Ecto neural progenitor cell (in vitro differentiated cells): ENCODE measurements at regions not wholly inside any gene's neighbourhood (a gene's known extent, or its start where the extent isn't known, plus 50 kb on each side); places are given as distances from the start of the nearest gene placed in this dataset.

ENCODE experiments used
- DNase-seq: peaks from one replicate; pipeline ENCODE4 v3.0.0-alpha.2; 2018; ENCODE audit warnings: low spot score

DNA sequence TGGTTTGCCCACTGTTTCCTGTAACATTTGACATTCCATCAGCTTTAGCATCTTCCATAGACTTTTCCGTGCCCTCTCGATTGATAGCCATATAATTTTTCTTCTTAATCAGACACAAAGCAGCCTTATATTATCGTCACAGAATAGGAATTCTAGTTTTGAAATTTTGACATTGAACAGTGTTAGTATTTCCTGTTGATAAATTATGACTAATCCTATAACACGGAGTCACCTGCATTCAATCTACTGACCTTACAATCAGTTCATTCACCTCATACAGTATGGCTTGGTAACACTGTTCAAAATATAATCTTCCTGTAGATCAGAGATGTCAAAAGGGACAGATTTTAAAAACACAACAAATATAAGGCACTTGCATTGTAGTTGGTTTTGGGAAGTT lies 423.7 kb downstream of the C3orf38 start:
- no peak for DNase-seq

DNA sequence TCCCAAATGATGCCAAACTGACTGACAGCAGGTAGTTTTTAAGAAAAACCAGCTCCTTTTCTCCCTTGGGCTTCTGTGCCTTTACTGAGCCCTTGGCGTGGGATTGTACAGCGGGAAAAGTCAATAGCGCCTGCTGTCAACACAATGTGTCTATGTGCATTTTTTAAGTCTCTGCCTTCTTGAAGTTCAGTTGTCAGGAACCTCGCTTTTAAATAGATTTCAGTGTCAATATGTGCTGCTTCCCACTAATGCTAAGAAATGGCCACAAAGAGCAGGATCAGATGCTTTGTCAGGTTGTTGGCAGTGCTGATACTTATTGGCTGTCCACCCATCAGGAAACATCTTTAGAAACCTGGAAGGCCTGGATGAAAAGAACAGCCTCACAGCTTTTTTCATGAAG lies 424.4 kb downstream of the C3orf38 start:
- no peak for DNase-seq

DNA sequence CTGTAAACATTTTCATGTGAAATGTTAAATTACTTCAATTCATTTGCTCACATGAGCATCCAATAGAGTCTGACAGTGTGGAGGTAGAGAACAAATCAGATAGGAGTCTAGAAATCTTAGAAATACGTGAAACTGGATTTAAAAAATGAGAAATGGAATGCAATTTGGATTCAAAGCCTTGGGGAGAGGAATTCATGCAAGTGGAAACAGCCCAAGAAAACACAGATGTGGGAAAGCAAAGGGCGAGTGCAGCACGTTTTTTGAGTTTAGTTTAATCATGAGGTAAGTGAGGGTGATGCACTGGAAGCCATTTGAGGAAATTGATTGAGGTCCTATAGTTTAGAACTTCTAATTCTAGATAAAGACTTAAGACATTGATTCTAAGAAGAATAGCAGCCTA lies 434.7 kb downstream of the C3orf38 start:
- DNase-seq = no peak

DNA sequence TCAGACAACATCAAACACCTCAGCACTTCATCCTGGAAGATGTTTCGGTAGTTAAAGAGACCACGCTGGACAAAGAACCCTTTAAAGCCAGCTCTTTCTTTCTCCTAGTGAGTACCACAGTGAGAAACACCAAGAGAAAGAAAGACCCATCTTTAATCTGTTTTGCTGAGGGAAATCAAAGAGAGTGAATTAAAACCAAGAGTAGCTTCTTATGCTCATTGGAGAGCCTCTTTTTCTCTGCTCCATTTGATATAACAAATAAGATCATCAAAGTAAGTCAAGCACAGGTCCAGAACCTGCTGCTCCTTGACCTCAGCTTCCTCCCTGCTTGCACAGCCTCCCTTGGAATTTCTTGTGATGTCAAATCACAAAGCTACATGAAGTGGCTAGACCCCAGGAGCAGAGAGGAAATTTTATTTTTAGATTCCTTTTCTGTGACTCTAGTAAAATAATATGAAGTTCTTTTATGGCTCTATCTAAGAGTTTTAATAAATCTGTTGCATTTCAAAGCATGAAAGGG lies 436.4 kb downstream of the C3orf38 start:
- DNase-seq = no peak

DNA sequence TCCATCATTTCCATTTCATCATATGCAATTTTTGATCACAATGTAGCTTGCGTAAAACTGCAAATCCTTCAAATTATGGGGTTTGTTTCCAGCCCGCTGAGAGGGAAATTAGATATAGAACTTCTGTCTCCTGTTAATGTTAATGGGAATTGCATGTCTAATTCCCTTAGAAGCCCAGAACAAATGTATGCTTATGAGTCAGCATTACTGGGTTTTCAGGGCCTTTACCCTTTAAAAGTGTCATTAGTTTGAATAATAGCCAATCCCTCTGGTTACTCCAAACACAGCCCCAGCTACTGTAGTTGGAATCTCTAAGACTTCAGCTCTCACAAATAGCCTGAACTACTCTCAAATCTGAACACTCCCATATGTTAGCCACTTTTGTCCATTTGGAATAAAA lies 439.4 kb downstream of the C3orf38 start:
- no peak for DNase-seq

GRCh38 chr3:88595026-88595425 lies 445.3 kb downstream of the C3orf38 start:
- DNase-seq = no peak

DNA sequence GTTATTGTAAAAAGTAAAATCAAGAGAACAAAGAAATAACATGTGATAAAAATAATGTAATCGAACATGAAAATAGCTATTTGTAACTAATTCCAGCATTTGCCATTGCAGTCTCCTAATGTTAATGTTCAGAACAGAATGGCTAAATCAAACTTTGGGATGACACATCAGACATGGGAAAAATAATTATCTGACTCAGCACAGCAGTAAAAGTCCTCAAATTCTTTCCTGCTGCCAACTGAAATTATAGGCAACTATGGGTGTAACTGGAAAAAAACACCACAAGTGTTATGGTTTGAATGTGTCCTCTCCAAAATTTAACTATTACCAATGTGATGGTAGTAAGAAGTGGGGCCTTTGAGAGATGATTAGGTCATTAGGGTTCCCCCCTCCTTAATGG lies 446.7 kb downstream of the C3orf38 start:
- no peak for DNase-seq

GRCh38 chr3:88610820-88611219 lies 461.1 kb downstream of the C3orf38 start:
- no peak for DNase-seq

DNA sequence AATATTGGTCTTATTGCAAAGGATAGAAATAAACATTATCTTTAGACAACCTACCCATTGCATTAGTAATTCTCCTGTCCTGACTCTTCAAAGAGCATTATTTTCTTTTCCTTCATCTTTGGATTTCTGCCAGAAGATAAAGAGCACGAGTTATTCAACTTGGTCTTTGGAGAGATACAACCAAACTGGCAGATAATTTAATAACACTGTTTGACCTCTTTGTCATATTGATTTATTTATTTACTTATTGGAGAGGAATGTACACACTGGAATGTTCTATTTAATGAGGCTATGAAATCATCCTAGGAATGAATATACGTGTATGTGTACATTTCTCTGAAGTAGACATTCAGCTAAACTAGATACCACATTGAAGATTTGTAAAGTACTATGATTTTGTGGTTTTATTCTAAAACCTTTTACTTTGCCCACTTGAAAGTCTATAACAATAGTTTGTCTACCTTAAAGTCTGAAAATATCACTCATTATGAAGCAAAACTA lies 462.1 kb downstream of the C3orf38 start:
- DNase-seq = no peak

GRCh38 chr3:88616413-88616812 lies 466.7 kb downstream of the C3orf38 start:
- DNase-seq = no peak

GRCh38 chr3:88617283-88617682 lies 467.5 kb downstream of the C3orf38 start:
- no peak for DNase-seq

DNA sequence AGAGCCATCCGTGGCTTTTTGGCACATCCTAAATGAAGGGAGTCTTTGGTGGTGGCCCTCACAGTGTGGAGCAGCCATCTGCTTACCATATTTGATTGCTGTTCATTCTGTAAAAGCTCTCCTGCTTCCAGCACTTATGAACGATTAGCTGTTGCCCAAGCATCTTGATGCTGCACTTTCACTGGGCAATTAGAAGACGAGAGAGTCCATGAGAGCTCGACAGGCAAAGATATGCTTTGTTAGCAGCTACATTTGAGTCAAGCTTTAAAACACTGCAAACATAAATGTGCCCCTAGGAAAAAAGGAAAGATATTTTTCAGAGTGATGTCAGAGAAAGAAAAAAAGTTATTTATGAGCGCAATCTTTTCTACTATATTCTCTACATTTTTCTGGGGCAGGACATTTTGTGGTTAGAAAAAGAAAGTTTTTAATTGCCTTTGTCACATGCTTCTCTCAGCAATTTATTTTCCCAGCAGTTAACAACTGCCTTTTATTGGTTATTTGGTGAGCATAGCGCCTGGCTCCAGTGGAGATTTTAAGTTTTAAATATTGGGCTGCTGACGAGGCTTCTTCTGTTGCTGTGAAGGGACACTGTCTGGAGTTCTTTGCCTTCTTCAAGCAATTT lies 468.4 kb downstream of the C3orf38 start:
- no peak for DNase-seq

GRCh38 chr3:88621586-88621985 lies 471.8 kb downstream of the C3orf38 start:
- no peak for DNase-seq

DNA sequence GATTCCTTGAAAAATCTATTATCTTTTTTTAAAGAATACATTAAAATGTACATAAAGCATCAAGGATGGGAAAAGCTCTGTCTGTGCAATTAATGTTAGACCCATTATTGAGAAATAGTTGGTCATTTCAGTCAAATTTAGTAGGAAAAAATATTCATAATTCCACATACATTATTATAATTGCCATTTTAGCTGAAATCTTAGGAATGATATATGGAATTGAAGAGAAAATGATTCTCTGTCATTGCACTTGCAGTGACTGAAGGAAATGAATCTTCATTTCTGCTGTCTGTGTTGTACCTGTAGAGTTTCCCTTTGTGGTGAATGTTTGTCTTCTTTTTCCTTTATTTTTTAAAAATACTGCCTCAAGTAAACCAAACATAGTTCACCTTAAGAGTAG lies 473.9 kb downstream of the C3orf38 start:
- no peak for DNase-seq

- DNase-seq = no peak
Observed at GRCh38 chr3:88626456-88627120, 476.8 kb downstream of the C3orf38 start.

DNA sequence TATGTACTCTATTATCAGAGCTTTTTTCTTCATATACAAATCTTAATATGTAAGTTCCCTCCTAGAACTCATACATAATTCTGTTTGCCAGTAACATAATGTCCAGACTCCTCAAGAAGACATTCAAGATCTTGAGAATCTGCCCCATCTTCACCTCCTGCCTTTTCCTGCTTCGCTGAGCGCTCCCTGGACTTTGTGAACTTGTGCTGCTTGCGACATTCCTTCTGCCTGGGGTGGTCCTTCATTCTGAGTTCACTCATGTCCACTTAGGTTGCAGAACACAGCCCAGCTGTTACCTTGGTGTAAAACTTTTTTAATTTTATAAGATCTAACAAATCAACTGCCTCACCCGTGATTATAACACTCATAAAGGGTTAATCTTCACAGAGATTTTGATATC lies 478.5 kb upstream of the EPHA3 start:
- no peak for DNase-seq

GRCh38 chr3:88632226-88632625 lies 475.2 kb upstream of the EPHA3 start:
- no peak for DNase-seq

- DNase-seq = no peak
Observed at GRCh38 chr3:88640581-88640980, 466.8 kb upstream of the EPHA3 start.

- DNase-seq = no peak
Observed at GRCh38 chr3:88641033-88641604, 466.3 kb upstream of the EPHA3 start.

DNA sequence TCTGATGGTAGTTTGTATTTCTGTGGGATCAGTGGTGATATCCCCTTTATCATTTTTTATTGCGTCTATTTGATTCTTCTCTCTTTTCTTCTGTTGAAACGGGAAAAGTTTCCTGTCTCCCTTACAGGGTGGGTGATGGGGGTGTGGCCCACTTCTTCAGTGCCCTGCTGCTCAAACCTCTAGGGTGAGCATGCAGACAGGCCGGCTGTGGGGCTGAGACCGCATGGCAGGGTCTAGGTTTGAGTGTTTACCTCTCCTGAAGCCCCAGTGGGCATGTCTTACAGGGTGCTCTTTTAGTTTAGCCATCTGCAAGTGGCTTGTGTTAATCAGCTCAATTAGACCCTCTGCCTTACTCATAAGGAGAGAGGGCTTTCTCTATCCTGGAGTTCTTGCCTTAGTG lies 450.0 kb upstream of the EPHA3 start:
- no peak for DNase-seq

- DNase-seq = no peak
Observed at GRCh38 chr3:88661433-88661824, 446.0 kb upstream of the EPHA3 start.

- no peak for DNase-seq
Observed at GRCh38 chr3:88668180-88668579, 439.2 kb upstream of the EPHA3 start.

DNA sequence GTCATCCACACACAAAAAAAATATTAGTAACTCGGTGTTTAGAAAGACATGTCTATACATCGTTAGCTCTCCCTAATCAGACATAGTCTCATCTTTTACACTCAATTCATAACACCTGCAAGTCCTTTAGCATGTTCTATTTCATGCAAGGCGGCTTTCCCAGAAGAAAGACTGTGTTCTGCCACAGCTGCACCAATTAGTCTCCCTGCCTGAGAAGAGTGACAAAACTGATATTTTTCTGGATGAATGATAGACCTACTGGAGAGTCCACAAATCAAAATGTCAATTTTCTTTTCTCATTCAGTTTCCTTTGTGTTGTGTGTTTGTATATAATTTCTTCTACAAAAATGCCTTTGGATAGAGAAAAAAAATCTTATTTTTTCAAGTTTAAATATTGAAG lies 435.8 kb upstream of the EPHA3 start:
- DNase-seq = no peak
